ENCODE measurements at regions not wholly inside any gene's neighbourhood (a gene's known extent, or its start where the extent isn't known, plus 50 kb on each side); places are given as distances from the start of the nearest gene placed in this dataset.

- no peak for TF ChIP-seq POLR2A (IDR thresholded peaks at IDR 0.05; ENCODE audit: low read length)
- TF ChIP-seq GATA1 (IDR thresholded peaks at IDR 0.05; ENCODE audit: low read depth, low read length), result no peak
Measured at GRCh38 chr3:4033296-4033695, 234.1 kb downstream of the LRRN1 start.
